Suprapubic skin (tissue), 3 donors: ENCODE measurements at regions not wholly inside any gene's neighbourhood (a gene's known extent, or its start where the extent isn't known, plus 50 kb on each side); places are given as distances from the start of the nearest gene placed in this dataset.

ENCODE experiments used
- POLR2AphosphoS5 ChIP-seq, 3 donors: sonication (generic); formaldehyde crosslinking; IDR thresholded peaks; one replicate each; pipeline ENCODE4 v1.6.1; 2017; ENCODE audit warnings: antibody characterized with exemption in 3 of 3
- TF ChIP-seq, protein P1 (sequence below), 2 donors: fragments of 200-600 bp in 1 of 2; fragments of 450-650 bp in 1 of 2; sonication (generic) in 1 of 2; IDR thresholded peaks; one replicate each; pipeline ENCODE4 v1.5.1; 2016 to 2019; ENCODE audit warnings: antibody characterized with exemption in 2 of 2, mild to moderate bottlenecking in 1 of 2, moderate library complexity in 1 of 2

DNA sequence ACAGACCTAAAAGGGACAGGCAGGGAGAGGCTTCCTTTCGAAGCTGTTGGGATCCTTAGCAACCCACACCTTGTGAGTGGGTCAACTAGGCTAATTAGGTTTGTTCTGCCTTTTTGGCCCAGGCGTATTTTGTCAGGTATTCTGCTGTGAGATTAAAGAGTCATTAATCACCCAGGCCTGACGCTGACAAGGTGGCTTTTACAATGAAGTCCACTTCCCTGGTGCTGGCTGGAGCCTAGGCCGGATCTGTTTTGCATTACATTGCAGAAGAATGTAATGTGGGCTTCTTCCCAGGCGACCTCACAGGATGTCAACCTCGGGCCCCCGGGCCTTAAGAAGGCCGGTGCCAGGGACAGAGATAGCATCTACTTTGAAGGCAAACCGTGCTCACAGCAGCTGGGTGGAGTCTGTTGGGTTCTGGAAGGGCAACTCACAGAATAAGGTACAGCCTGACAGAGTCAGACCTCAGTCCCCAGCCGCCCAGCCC is 76.9 kb downstream of the HES1 start:
- no peak for TF ChIP-seq POLR2AphosphoS5 (IDR thresholded peaks at IDR 0.05)
- TF ChIP-seq, protein P1, sequence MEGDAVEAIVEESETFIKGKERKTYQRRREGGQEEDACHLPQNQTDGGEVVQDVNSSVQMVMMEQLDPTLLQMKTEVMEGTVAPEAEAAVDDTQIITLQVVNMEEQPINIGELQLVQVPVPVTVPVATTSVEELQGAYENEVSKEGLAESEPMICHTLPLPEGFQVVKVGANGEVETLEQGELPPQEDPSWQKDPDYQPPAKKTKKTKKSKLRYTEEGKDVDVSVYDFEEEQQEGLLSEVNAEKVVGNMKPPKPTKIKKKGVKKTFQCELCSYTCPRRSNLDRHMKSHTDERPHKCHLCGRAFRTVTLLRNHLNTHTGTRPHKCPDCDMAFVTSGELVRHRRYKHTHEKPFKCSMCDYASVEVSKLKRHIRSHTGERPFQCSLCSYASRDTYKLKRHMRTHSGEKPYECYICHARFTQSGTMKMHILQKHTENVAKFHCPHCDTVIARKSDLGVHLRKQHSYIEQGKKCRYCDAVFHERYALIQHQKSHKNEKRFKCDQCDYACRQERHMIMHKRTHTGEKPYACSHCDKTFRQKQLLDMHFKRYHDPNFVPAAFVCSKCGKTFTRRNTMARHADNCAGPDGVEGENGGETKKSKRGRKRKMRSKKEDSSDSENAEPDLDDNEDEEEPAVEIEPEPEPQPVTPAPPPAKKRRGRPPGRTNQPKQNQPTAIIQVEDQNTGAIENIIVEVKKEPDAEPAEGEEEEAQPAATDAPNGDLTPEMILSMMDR (IDR thresholded peaks at IDR 0.05): no peak
